Fibroblast of peridontal ligament (primary cell): ENCODE measurements at regions not wholly inside any gene's neighbourhood (a gene's known extent, or its start where the extent isn't known, plus 50 kb on each side); places are given as distances from the start of the nearest gene placed in this dataset.
"Not testable (repeated sequence)": the region's sequence is repeated elsewhere in the genome, so short reads cannot be mapped to it uniquely, and the experiment has no call there.

ENCODE experiments used
- DNase-seq: peaks from one replicate; pipeline ENCODE4 v3.0.0-alpha.2; 2010; ENCODE audit errors: extremely low read depth

GRCh38 chr1:102529446-102529845, 532.7 kb upstream of the OLFM3 start:
- DNase-seq = no peak

GRCh38 chr1:102500758-102501157, 504.0 kb upstream of the OLFM3 start:
- DNase-seq = no peak

DNA sequence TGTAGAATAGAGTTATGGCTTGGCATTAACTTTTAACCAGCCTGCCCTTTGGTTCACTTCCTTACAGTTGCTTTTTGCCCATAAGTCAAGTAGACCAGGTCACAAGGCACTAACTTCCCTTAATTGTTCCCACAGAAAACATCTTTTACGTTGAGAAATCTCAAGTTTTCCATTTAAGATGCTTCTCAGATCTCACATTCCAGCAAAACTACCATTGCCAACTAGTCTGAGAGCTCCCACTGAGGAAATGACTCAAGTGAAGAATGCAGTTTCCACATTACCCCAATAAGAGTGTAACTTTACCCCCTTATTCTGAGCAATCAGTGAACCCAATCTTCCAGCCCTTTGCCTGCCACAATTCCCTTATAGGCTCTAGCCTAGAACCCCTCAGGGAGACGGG, 502.2 kb upstream of the OLFM3 start:
- no peak for DNase-seq

GRCh38 chr1:102497810-102498209, 501.1 kb upstream of the OLFM3 start:
- DNase-seq = not testable (repeated sequence)

GRCh38 chr1:102472520-102472919, 475.8 kb upstream of the OLFM3 start:
- no peak for DNase-seq

GRCh38 chr1:102470767-102471166, 474.0 kb upstream of the OLFM3 start:
- no peak for DNase-seq

GRCh38 chr1:102466487-102466886, 469.8 kb upstream of the OLFM3 start:
- DNase-seq = no peak

GRCh38 chr1:102463328-102463727, 466.6 kb upstream of the OLFM3 start:
- DNase-seq = no peak

DNA sequence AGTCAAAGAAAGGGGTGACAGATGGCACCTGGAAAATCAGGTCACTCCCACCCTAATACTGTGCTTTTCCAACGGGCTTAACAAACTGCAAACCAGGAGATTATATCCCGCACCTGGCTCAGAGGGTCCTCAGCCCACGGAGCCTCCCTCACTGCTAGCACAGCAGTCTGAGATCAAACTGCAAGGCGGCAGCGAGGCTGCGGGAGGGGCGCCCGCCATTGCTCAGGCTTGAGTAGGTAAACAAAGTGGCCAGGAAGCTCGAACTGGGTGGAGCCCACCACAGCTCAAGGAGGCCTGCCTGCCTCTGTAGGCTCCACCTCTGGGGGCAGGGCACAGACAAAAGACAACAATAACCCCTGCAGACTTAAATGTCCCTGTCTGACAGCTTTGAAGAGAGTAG, 445.6 kb upstream of the OLFM3 start:
- not testable (repeated sequence) for DNase-seq

DNA sequence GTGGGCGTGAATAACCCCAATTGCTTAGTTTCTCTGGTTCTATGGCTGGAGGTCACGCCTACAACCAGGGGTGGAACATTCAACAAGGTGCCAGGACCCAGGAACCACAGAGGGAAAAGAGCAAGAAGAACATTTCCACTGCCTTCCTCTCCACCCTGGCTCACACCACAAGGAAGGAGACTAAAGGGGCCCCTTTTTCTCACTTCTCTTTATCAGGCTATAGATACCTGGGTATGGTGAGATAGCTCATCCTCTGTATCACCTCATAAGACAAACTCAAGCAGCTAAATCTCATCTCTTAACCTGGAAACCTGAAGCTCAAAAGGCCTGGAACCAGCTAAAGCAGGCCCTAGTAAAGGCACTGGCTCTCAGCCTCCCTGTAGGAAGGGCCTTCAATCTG, 438.8 kb upstream of the OLFM3 start:
- DNase-seq = no peak

- no peak for DNase-seq
These were observed 437.7 kb upstream of the OLFM3 start for GRCh38 chr1:102434421-102434820.

DNA sequence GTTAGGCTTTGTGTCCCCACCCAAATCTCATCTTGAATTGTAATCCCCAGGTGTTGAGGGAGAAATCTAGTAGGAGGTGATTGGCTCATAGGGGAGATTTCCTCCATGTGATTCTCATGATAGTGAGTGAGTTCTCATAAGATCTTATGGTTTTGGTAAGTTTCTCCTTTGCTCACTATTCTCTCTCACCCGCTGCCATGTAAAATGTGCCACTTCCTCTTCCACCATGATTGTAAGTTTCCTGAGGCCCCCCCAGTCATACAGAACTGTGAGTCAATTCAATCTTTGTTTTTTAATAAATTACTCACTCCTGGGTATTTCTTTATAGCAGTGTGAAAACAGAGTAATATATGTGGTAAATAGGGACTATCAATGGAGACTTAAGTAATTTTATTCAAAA, 434.5 kb upstream of the OLFM3 start:
- no peak for DNase-seq

DNA sequence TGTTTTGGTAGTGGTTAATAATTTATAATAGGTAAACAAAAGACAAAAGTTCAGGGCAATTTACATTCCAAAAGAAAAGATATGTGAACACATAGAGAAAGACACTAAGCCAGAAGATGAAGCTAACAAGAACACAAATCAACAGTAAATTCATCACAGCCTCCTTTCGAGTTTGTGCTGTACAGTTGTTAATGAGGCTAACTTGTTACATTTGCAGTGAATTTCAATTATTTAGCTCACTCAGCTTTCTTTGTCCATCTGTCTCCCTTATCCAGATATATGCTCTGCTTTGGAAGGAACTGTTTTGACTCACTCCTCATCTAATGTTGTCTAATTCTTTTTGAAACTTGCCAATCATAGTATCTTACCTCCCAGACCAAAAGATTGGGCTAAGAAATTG, 423.3 kb upstream of the OLFM3 start:
- no peak for DNase-seq
